ENCODE measurements at regions not wholly inside any gene's neighbourhood (a gene's known extent, or its start where the extent isn't known, plus 50 kb on each side); places are given as distances from the start of the nearest gene placed in this dataset.

DNA sequence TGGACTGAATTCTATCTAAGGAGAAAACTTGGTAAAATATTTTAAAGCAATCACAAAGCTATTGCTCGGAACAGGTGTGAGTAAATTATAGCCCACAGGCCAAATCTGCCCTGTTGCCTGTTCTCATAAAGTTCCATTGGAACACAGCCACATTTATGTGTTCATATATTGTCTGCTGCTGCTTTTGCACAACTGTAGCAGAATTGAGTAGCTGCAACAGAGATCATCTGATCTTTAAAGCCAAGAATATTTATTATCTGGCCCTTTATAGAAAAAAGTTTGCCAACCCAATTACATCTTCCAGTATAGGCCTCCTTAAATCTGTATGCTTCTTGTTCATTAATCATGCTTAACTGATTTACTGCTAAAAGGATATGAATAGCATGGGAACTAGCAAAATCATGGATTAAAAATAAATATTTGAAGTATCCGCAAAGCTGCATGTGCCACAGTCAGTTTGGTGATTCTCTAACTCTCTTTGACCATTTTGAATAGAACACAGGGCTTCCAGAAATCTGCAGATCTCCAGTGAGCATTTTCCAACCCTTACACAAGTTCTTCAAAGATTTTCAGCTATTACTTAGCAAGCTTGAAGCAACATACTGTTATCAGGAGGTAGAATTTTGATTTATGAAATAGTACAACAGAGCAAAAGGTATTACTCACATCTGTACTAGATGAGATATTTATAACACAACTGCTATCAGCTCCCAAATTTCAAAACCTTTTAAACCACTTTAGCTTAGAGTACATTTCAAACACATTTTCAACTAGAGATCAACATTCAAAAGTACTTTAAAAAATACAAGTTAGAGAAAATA is 312.6 kb upstream of the ID4 start:
- no peaks in the 10 kb centered on the region for H3K27me3 Mint-ChIP-seq
- no peak overlapping the region for H3K4me3 Mint-ChIP-seq
- peaks cover 4% of the 10 kb centered on the region for H3K36me3 Mint-ChIP-seq
- no peak for ATAC-seq
- H3K4me1 Mint-ChIP-seq (ENCODE audit: low read depth in 2 of 2): no peaks in the 10 kb centered on the region
- H3K9me3 Mint-ChIP-seq: peaks cover 7% of the 10 kb centered on the region
- no peak for DNase-seq (ENCODE audit: low spot score)
- H3K27ac Mint-ChIP-seq: no peak overlapping the region

DNA sequence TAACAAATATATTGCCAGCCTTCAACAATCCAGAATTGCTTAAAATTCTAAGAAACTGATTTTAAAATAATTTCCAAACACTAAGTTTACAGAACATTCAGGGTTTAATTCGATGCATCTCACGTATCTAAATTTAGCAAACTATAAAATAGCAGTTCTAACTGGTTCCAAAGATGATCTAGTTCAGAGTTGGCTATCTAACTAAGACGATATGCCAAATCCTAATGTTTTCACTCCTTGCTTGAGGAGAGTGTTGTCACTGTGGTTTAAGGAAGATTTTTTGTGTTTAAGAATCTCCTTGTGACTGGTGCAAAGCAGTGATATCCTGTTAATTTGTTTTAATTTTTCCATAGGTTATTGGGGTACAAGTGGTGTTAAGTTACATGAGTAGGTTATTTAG is 311.5 kb upstream of the ID4 start:
- H3K4me3 Mint-ChIP-seq: no peak overlapping the region
- H3K36me3 Mint-ChIP-seq: peaks cover 4% of the 10 kb centered on the region
- ATAC-seq (no peak), DNase-seq (ENCODE audit: low spot score) (no peak)
- H3K27ac Mint-ChIP-seq: no peak overlapping the region
- H3K27me3 Mint-ChIP-seq: no peaks in the 10 kb centered on the region
- H3K4me1 Mint-ChIP-seq (ENCODE audit: low read depth in 2 of 2): no peaks in the 10 kb centered on the region
- H3K9me3 Mint-ChIP-seq: peaks cover 7% of the 10 kb centered on the region

DNA sequence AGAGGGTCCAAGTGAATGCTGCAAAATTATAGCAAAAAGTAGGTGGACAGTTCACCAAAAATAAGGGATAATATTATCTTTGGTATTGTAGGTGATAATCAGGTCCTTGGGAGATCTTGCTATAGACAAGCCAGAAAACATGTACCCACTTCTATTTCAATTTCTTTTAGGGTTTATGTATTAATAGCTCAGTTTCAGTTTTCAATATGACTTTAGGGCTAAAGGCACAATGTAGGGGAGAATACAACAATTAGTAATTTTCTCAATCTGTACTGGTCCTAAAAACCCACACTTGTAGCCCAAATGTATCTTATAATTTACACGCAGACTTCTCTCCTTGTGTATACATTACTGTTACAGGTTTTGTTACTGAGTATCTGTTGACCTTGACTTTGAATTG is 307.0 kb upstream of the ID4 start:
- Mint-ChIP-seq H3K27me3 (no peaks in the 10 kb centered on the region), H3K4me3 (no peak overlapping the region), H3K9me3 (peaks cover 7% of the 10 kb centered on the region), H3K27ac (no peak overlapping the region), H3K4me1 (ENCODE audit: low read depth in 2 of 2) (no peaks in the 10 kb centered on the region), H3K36me3 (peaks cover 4% of the 10 kb centered on the region)
- ATAC-seq (no peak), DNase-seq (ENCODE audit: low spot score) (no peak)

DNA sequence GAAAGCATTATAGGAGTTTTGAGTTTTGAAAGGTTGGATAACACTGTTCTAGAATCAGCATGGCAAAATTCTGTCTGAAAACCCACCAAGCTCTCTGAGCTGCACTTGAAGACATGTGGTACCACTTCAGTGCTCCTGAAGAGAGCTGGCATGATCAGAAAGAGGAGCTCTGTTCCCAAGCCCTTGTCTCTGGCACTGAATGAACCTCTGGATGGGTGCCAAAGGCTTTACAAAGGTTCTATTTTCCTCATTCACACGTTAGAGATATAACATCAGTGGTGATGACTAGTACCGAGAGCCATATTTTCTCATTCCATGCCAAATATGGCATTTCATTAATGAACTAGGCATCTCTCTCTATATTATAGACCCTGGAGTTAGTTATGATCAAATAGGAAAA is 301.8 kb upstream of the ID4 start:
- Mint-ChIP-seq H3K9me3 (peaks cover 8% of the 10 kb centered on the region), H3K27me3 (no peaks in the 10 kb centered on the region), H3K27ac (no peak overlapping the region), H3K4me3 (no peak overlapping the region), H3K36me3 (peaks cover 5% of the 10 kb centered on the region), H3K4me1 (ENCODE audit: low read depth in 2 of 2) (no peaks in the 10 kb centered on the region)
- no peak for DNase-seq (ENCODE audit: low spot score)
- no peak for ATAC-seq

DNA sequence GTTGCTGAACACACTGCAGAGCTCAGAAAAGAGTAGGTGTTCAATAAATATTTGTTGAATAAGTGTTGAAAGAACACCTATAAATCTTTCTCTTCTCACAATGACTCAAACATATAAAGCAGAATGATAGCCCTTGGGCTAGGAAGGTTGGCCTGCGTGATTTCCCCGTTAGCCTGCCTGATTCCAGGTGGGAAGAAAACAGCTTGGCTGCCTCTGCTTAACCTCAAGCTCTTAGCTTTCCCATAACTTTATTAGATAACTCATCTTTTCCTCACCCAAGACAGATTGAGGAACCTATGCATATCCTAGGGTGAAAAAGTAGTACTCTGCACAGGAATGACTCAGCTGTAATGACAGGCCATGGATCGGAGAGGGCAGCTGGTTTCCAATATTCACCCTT is 300.3 kb upstream of the ID4 start:
- peaks cover 5% of the 10 kb centered on the region for H3K36me3 Mint-ChIP-seq
- ATAC-seq (no peak), DNase-seq (ENCODE audit: low spot score) (no peak)
- no peak overlapping the region for H3K4me3 Mint-ChIP-seq
- H3K4me1 Mint-ChIP-seq (ENCODE audit: low read depth in 2 of 2): no peaks in the 10 kb centered on the region
- H3K9me3 Mint-ChIP-seq: peaks cover 8% of the 10 kb centered on the region
- H3K27me3 Mint-ChIP-seq: no peaks in the 10 kb centered on the region
- H3K27ac Mint-ChIP-seq: no peak overlapping the region

DNA sequence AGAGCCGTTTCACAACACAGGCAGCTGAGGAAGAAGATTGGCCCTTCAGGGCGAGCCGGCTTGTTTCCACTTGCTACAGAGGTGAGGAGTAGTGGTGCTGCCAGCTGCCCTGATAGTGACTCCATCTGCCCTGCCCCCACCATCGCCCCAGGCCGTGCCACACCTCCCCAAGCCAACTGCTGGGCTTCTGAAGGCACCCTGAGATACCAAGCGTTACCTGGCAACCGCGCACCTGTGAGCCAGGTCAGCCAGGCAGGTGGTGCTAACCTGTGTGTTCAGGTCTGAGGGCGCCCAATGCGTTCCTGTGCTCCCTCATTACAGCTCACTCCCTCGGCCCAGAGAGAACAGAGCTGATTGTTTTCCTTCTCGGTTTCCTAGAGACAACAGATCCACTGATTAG is 299.1 kb upstream of the ID4 start:
- DNase-seq (ENCODE audit: low spot score) (no peak), ATAC-seq (no peak)
- Mint-ChIP-seq H3K27me3 (no peaks in the 10 kb centered on the region), H3K9me3 (peaks cover 8% of the 10 kb centered on the region), H3K27ac (no peak overlapping the region), H3K4me1 (ENCODE audit: low read depth in 2 of 2) (no peaks in the 10 kb centered on the region), H3K36me3 (peaks cover 5% of the 10 kb centered on the region), H3K4me3 (no peak overlapping the region)

DNA sequence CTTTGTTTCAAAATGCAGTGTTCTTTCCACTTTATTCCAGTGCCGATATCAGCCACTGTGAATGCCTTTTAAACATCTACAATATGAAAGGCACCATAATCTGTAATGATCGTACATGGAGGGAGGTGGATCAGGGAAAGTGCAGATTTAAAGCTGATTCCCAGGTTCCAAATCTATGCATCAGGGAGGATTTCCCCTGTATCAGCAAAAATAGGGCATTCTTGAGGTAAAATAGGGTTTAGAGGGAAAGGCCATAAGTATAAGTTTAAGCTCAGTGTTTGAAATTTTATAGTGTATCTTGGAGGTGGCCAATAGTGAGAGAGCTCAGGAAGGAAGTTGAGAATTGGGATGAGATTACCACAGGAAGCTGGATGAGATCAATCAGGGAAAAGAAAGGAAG is 289.7 kb upstream of the ID4 start:
- Mint-ChIP-seq H3K4me1 (ENCODE audit: low read depth in 2 of 2) (no peaks in the 10 kb centered on the region), H3K9me3 (no peaks in the 10 kb centered on the region), H3K27me3 (no peaks in the 10 kb centered on the region)

DNA sequence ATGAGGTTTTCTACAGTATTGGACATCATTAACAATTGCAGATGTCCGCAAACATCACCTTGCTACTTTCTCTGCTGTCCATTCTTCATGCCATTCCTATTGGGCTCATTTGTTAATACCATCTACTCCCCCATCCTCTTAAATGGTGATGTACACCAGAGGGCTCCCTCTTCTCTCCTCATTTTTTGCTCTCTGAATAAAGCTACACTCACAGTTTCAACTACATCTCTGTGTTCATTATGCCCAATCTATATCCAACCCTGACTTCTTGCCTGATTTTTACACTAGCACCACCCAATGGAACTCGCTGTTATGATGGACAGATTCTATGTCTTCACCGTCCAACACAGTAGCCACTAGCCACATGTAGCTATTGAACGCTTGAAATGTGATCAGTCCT is 288.1 kb upstream of the ID4 start:
- ATAC-seq (no peak), DNase-seq (ENCODE audit: low spot score) (no peak)
- H3K27me3 Mint-ChIP-seq: no peaks in the 10 kb centered on the region
- peaks cover 2% of the 10 kb centered on the region for H3K9me3 Mint-ChIP-seq
- no peaks in the 10 kb centered on the region for H3K36me3 Mint-ChIP-seq
- no peak overlapping the region for H3K27ac Mint-ChIP-seq
- no peaks in the 10 kb centered on the region for H3K4me1 Mint-ChIP-seq (ENCODE audit: low read depth in 2 of 2)
- no peak overlapping the region for H3K4me3 Mint-ChIP-seq

More for the DNA sequence above, 289.7 kb upstream of the ID4 start:
- ATAC-seq: no peak
- no peak for DNase-seq (ENCODE audit: low spot score)
- no peak overlapping the region for H3K4me3 Mint-ChIP-seq
- no peaks in the 10 kb centered on the region for H3K36me3 Mint-ChIP-seq
- H3K27ac Mint-ChIP-seq: no peak overlapping the region

DNA sequence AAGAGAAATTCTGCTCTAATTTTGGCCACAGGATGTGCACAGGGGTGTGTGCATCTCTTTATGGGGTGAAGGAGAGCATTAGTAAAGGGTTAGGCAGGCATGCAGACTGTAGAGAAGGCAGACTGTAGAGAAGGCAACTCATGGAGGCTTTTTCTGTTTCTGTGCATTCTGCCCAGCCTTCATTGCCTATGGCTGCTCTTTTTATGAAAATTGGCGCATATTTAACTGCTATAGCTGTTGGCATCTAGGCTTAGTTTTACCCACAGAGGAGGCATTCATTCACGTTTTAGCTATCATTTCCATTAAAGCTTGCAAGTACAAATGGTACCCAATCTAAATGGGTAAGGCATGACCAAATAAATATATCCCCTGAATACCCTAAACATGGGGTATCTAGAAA is 286.8 kb upstream of the ID4 start:
- Mint-ChIP-seq H3K36me3 (no peaks in the 10 kb centered on the region), H3K27me3 (no peaks in the 10 kb centered on the region), H3K27ac (no peak overlapping the region), H3K4me3 (no peak overlapping the region), H3K9me3 (peaks cover 2% of the 10 kb centered on the region), H3K4me1 (ENCODE audit: low read depth in 2 of 2) (no peaks in the 10 kb centered on the region)
- ATAC-seq (no peak), DNase-seq (ENCODE audit: low spot score) (no peak)

DNA sequence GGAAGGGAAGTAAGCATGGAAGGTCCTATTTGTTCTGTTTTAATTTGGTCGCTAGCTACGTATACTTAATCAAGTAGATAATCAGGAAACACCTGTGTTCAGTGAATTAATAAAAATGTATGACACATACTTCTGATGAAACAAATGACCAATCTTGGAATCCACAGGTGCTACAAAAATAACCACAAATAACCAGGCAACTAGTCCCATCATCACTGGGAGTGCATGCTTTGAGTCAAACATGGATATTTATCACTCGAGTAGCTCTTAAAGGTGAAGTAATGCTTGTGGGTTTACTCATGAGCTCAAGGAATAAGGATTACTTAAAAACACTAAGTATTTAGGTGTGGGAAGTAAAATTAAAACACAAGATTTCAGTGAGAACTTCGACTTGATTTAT is 285.6 kb upstream of the ID4 start:
- Mint-ChIP-seq H3K27ac (no peak overlapping the region), H3K4me1 (ENCODE audit: low read depth in 2 of 2) (no peaks in the 10 kb centered on the region), H3K36me3 (no peaks in the 10 kb centered on the region), H3K4me3 (no peak overlapping the region), H3K27me3 (no peaks in the 10 kb centered on the region), H3K9me3 (peaks cover 2% of the 10 kb centered on the region)
- no peak for ATAC-seq
- no peak for DNase-seq (ENCODE audit: low spot score)

DNA sequence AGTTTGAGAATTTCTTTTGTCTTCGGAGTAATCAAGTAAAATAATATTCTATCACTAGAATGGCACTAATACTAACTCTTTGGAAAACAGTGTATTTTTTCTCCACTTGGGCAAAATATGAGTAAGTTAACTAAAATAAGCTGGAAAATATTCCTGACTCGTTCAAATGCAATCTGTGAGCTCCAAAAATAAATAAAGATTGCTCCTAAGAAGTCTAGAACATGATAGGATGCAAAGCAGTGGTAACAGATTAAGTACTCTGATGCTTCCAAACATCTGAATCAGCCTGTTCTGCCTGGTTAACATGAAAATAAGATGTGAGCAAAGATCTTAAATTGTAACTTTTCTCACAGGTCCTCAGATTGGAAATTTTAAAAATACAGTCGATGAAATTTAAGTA is 285.1 kb upstream of the ID4 start:
- no peak overlapping the region for H3K27ac Mint-ChIP-seq
- H3K4me3 Mint-ChIP-seq: no peak overlapping the region
- DNase-seq (ENCODE audit: low spot score) (no peak), ATAC-seq (no peak)
- H3K27me3 Mint-ChIP-seq: no peaks in the 10 kb centered on the region
- H3K9me3 Mint-ChIP-seq: peaks cover 2% of the 10 kb centered on the region
- H3K4me1 Mint-ChIP-seq (ENCODE audit: low read depth in 2 of 2): no peaks in the 10 kb centered on the region
- H3K36me3 Mint-ChIP-seq: no peaks in the 10 kb centered on the region

DNA sequence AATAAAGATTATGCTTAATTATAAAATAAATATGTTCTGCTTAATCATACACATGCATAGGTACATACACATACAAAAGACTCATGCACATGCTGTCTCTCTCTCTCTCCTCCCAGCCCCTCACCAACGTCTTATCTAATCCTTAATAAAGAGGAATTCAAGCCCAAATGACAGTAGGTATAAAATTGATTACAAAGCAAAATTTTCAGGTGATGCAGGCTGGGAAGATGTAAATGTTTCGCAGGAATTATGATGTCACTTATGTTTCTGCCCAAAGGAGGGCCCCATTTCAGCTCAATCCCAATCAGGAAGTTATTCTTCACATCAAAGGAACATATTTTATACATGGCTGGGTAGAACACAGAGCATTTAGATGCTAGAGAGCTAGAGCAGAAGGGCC is 284.6 kb upstream of the ID4 start:
- Mint-ChIP-seq H3K36me3 (no peaks in the 10 kb centered on the region), H3K27ac (no peak overlapping the region), H3K27me3 (no peaks in the 10 kb centered on the region), H3K9me3 (peaks cover 2% of the 10 kb centered on the region), H3K4me1 (ENCODE audit: low read depth in 2 of 2) (no peaks in the 10 kb centered on the region), H3K4me3 (no peak overlapping the region)
- no peak for DNase-seq (ENCODE audit: low spot score)
- ATAC-seq: no peak

DNA sequence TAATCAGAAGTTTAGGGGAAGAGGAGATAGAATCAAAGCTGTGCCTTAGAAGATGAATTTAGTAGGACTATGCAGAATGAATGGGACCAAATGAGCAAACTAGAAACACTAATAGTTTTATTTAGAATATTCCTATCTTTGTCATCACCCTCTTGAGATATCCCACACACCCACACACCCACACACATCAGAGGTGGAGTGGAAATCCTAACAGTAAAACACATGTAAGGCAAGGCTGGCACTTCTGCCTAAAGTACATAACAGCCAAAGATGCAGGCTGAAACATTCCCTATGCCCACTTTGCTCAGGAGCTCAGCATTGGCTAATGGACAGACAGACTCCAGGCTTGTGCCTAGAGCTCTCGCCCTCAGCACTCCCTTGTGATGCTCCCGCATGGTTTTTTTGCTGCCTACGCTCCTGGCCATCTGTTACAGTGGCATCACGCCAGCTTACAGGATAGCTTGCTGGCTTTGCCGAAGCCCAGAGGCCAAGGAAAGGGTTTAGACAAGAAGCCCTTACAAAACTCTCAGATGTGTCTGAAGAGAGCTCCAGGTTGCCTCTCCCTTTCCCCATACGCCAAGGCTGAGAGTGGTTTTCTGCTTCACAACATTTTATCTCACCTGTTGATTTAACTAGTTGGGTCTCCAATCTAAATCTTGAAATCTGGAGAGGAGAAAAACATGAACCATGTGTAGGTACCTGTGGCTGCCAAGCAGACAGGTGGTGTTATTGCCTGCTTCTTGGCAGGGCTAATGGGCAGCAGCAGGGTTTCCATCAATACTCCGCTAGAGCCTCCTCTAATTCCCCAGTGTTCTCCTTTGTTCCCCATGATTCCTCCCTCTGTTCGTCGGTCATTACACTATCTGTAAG is 282.6 kb upstream of the ID4 start:
- H3K27me3 Mint-ChIP-seq: no peaks in the 10 kb centered on the region
- no peak overlapping the region for H3K4me3 Mint-ChIP-seq
- H3K4me1 Mint-ChIP-seq (ENCODE audit: low read depth in 2 of 2): no peaks in the 10 kb centered on the region
- H3K36me3 Mint-ChIP-seq: no peaks in the 10 kb centered on the region
- DNase-seq (ENCODE audit: low spot score) (no peak), ATAC-seq (no peak)
- H3K27ac Mint-ChIP-seq: no peak overlapping the region
- H3K9me3 Mint-ChIP-seq: peaks cover 5% of the 10 kb centered on the region

DNA sequence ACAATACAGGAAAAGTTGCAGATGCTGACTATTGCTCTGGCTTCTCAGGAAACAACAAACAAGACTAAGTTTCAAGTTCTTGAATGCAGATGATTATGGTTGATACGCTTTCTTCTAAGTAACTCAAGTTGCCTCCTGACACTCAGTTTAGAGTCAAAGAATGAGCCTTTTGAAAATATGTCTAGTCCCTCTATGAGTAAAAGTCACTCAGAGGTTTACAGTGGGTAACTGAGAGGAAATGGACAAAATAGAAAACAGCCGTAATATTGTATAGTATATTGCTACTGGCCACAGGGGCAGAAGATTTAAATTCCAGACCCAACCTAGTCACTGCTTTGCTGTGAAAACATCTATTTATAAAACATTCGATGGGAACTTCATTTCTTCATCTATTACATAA is 280.0 kb upstream of the ID4 start:
- Mint-ChIP-seq H3K36me3 (no peaks in the 10 kb centered on the region), H3K27me3 (no peaks in the 10 kb centered on the region), H3K4me1 (ENCODE audit: low read depth in 2 of 2) (no peaks in the 10 kb centered on the region), H3K4me3 (no peak overlapping the region), H3K27ac (no peak overlapping the region), H3K9me3 (peaks cover 5% of the 10 kb centered on the region)
- ATAC-seq (no peak), DNase-seq (ENCODE audit: low spot score) (no peak)
